GM23338 (cell line): ENCODE measurements at regions not wholly inside any gene's neighbourhood (a gene's known extent, or its start where the extent isn't known, plus 50 kb on each side); places are given as distances from the start of the nearest gene placed in this dataset.
A peak's percentile ranks its signal among the peaks of the same experiment; 100 is the strongest.

Experiments
- ATAC-seq: fragments of 200-7000 bp; cut with Tn5 transposase; 3 replicates; pipeline ENCODE4 v1.9.1; 2020
- DNase-seq: peaks from one replicate; pipeline ENCODE4 v3.0.0-alpha.2; 2015; ENCODE audit warnings: low spot score
- H2AFZ ChIP-seq: fragments of 200-600 bp; sonication (generic); 2 replicates; pipeline ENCODE4 v1.8.0; 2016; ENCODE audit warnings: antibody characterized with exemption, mild to moderate bottlenecking, moderate library complexity
- H3F3A ChIP-seq: fragments of 200-600 bp; sonication (generic); replicated peaks from 2 replicates; pipeline ENCODE4 v1.8.0; 2017; ENCODE audit warnings: antibody characterized with exemption, mixed run types, low read depth
- H3K27ac ChIP-seq: fragments of 200-600 bp; sonication (generic); 2 replicates; pipeline ENCODE4 v1.6.1; 2016; ENCODE audit warnings: low read depth
- H3K27me3 ChIP-seq: fragments of 200-600 bp; sonication (generic); 2 replicates; pipeline ENCODE4 v1.8.0; 2016; ENCODE audit warnings: mild to moderate bottlenecking, mixed run types, moderate library complexity; ENCODE audit not compliant: insufficient read depth
- H3K36me3 ChIP-seq: fragments of 200-600 bp; sonication (generic); 2 replicates; pipeline ENCODE4 v1.8.0; 2016; ENCODE audit warnings: mild to moderate bottlenecking; ENCODE audit not compliant: insufficient read depth
- H3K4me1 ChIP-seq: fragments of 200-600 bp; sonication (generic); 2 replicates; pipeline ENCODE4 v1.8.0; 2016; ENCODE audit warnings: mild to moderate bottlenecking, moderate library complexity; ENCODE audit not compliant: insufficient read depth
- H3K4me2 ChIP-seq: fragments of 200-600 bp; sonication (generic); 2 replicates; pipeline ENCODE4 v1.7.1; 2017; ENCODE audit warnings: mixed run types
- H3K4me3 ChIP-seq: fragments of 200-600 bp; sonication (generic); 2 replicates; pipeline ENCODE4 v1.6.1; 2016; ENCODE audit warnings: mixed run types
- H3K79me2 ChIP-seq: fragments of 200-600 bp; sonication (generic); replicated peaks from 2 replicates; pipeline ENCODE4 v1.8.0; 2017; ENCODE audit warnings: mild to moderate bottlenecking; ENCODE audit not compliant: insufficient read depth
- H3K9me2 ChIP-seq: fragments of 200-600 bp; sonication (generic); 2 replicates; pipeline ENCODE4 v1.8.0; 2017; ENCODE audit not compliant: insufficient read depth
- H4K20me1 ChIP-seq: fragments of 200-600 bp; sonication (generic); replicated peaks from 2 replicates; pipeline ENCODE4 v1.8.0; 2017; ENCODE audit warnings: mild to moderate bottlenecking; ENCODE audit not compliant: insufficient read depth
- H3K27ac Mint-ChIP-seq: 2 replicates; pipeline ENCODE4 v1.8.0; 2020; ENCODE audit warnings: inconsistent platforms, mild to moderate bottlenecking, moderate library complexity, mixed read lengths
- H3K27me3 Mint-ChIP-seq: 3 replicates; pipeline ENCODE4 v1.8.0; 2022; ENCODE audit warnings: low read depth, mild to moderate bottlenecking, moderate library complexity, mixed read lengths, inconsistent platforms; ENCODE audit not compliant: insufficient read depth, poor library complexity
- H3K36me3 Mint-ChIP-seq: 3 replicates; pipeline ENCODE4 v1.8.0; 2021; ENCODE audit warnings: low read depth, mild to moderate bottlenecking, inconsistent platforms, moderate library complexity, mixed read lengths
- H3K4me1 Mint-ChIP-seq: 3 replicates; pipeline ENCODE4 v1.8.0; 2020; ENCODE audit warnings: mild to moderate bottlenecking, inconsistent platforms, mixed read lengths
- H3K4me3 Mint-ChIP-seq: 3 replicates; pipeline ENCODE4 v1.8.0; 2021; ENCODE audit warnings: moderate library complexity, mild to moderate bottlenecking, inconsistent platforms, mixed read lengths
- H3K9me3 Mint-ChIP-seq: 3 replicates; pipeline ENCODE4 v1.8.0; 2020; ENCODE audit warnings: moderate library complexity, mild to moderate bottlenecking, inconsistent platforms, mixed read lengths
- CREB1 ChIP-seq: fragments of 250-450 bp; sonication (Bioruptor Pico); IDR thresholded peaks from 2 replicates; pipeline ENCODE4 v1.5.0; 2020; ENCODE audit warnings: low read depth, mild to moderate bottlenecking, moderate library complexity
- CTCF ChIP-seq, 2 experiments: fragments of 200-600 bp in 1 of 2; sonication (generic) in 1 of 2; conservative IDR thresholded peaks; 2 replicates each; pipeline versions ENCODE4 v1.5.1 to v1.6.1; 2016 to 2017; ENCODE audit warnings: antibody characterized with exemption in 2 of 2, low read depth in 2 of 2, mild to moderate bottlenecking in 2 of 2, moderate library complexity in 1 of 2
- EZH2 ChIP-seq: fragments of 200-600 bp; sonication (generic); IDR thresholded peaks from one replicate; pipeline ENCODE4 v1.8.0; 2017; ENCODE audit warnings: antibody characterized with exemption, mild to moderate bottlenecking, low read depth; ENCODE audit not compliant: unreplicated experiment
- EZH2phosphoT487 ChIP-seq: fragments of 200-600 bp; sonication (generic); IDR thresholded peaks from one replicate; pipeline ENCODE4 v1.8.1; 2018; ENCODE audit warnings: antibody characterized with exemption; ENCODE audit not compliant: unreplicated experiment
- JUNB ChIP-seq: IDR thresholded peaks from one replicate; pipeline ENCODE4 v1.6.1; 2016; ENCODE audit warnings: antibody characterized with exemption; ENCODE audit not compliant: unreplicated experiment
- NANOG ChIP-seq: IDR thresholded peaks from 2 replicates; pipeline ENCODE4 v1.6.1; 2016; ENCODE audit warnings: antibody characterized with exemption, borderline replicate concordance
- POLR2AphosphoS5 ChIP-seq: IDR thresholded peaks from 2 replicates; pipeline ENCODE4 v1.6.1; 2016; ENCODE audit warnings: antibody characterized with exemption, low read depth
- REST ChIP-seq: IDR thresholded peaks from one replicate; pipeline ENCODE4 v1.6.1; 2018; ENCODE audit warnings: antibody characterized with exemption; ENCODE audit not compliant: unreplicated experiment
- STAT1 ChIP-seq: IDR thresholded peaks from one replicate; pipeline ENCODE4 v1.6.1; 2016; ENCODE audit warnings: antibody characterized with exemption; ENCODE audit not compliant: unreplicated experiment
- ZNF114 ChIP-seq: fragments of 250-450 bp; sonication (Bioruptor Pico); IDR thresholded peaks from 2 replicates; pipeline ENCODE4 v1.5.0; 2020; ENCODE audit warnings: mild to moderate bottlenecking, moderate library complexity
- ZNF331 ChIP-seq: fragments of 250-450 bp; sonication (Bioruptor Pico); IDR thresholded peaks from 2 replicates; pipeline ENCODE4 v1.5.0; 2020; ENCODE audit warnings: low read depth, mild to moderate bottlenecking, moderate library complexity
- ZNF462 ChIP-seq: fragments of 250-450 bp; sonication (Bioruptor Pico); IDR thresholded peaks from 2 replicates; pipeline ENCODE4 v1.5.0; 2020; ENCODE audit warnings: mild to moderate bottlenecking, moderate library complexity

GRCh38 chr1:213423605-213424004 is 372.6 kb downstream of the RPS6KC1 start:
- Histone ChIP-seq H3K36me3 (no peaks in the 10 kb centered on the region), H3K27ac (no peak overlapping the region)
- ATAC-seq = no peak

GRCh38 chr1:213425376-213426030 is 374.5 kb downstream of the RPS6KC1 start:
- Histone ChIP-seq H3K4me2 (no peak overlapping the region), H3K4me1 (no peaks in the 10 kb centered on the region), H4K20me1 (no peaks in the 10 kb centered on the region), H3K9me2 (no peaks in the 10 kb centered on the region), H3K4me3 (no peak overlapping the region), H3K36me3 (no peaks in the 10 kb centered on the region), H3F3A (no peaks in the 10 kb centered on the region), H3K27me3 (no peaks in the 10 kb centered on the region), H3K79me2 (no peaks in the 10 kb centered on the region), H2AFZ (peak overlapping the region; percentile 63; the same call in 1 of the 2 replicates), H3K27ac (no peak overlapping the region)
- DNase-seq (no peak), ATAC-seq (no peak)
- H3K4me3 Mint-ChIP-seq = no peak overlapping the region
- no peaks in the 10 kb centered on the region for H3K36me3 Mint-ChIP-seq
- H3K27me3 Mint-ChIP-seq = no peaks in the 10 kb centered on the region
- no peaks in the 10 kb centered on the region for H3K9me3 Mint-ChIP-seq
- no peak overlapping the region for H3K27ac Mint-ChIP-seq
- H3K4me1 Mint-ChIP-seq = no peaks in the 10 kb centered on the region
- TF ChIP-seq EZH2 (no peak), JUNB (no peak), CTCF (conservative IDR thresholded peaks at IDR 0.05; ENCODE audit: low read depth in 2 of 2) (no peak), POLR2AphosphoS5 (no peak), CREB1 (CRISPR knock-in tag) (no peak), ZNF114 (CRISPR knock-in tag) (no peak), REST (no peak), STAT1 (no peak), ZNF462 (CRISPR knock-in tag) (no peak)

More at GRCh38 chr1:213423605-213424004, 372.6 kb downstream of the RPS6KC1 start:
- no peaks in the 10 kb centered on the region for H3K9me2 ChIP-seq
- Mint-ChIP-seq H3K36me3 (no peaks in the 10 kb centered on the region; the same call in 2 of the 3 replicates), H3K4me1 (no peaks in the 10 kb centered on the region), H3K27ac (no peak overlapping the region), H3K9me3 (peaks cover 3% of the 10 kb centered on the region; the same call in 1 of the 3 replicates), H3K27me3 (no peaks in the 10 kb centered on the region), H3K4me3 (no peak overlapping the region)
- no peak for DNase-seq
- no peaks in the 10 kb centered on the region for H3K4me1 ChIP-seq
- no peaks in the 10 kb centered on the region for H3K27me3 ChIP-seq
- H4K20me1 ChIP-seq = no peaks in the 10 kb centered on the region
- H3K4me2 ChIP-seq = no peak overlapping the region
- no peaks in the 10 kb centered on the region for H3K79me2 ChIP-seq
- H2AFZ ChIP-seq = peak overlapping the region; percentile 76; the same call in 1 of the 2 replicates
- TF ChIP-seq NANOG = no peak
- TF ChIP-seq ZNF331 (CRISPR knock-in tag) = no peak
- TF ChIP-seq EZH2phosphoT487 = no peak
- no peak overlapping the region for H3K4me3 ChIP-seq
- H3F3A ChIP-seq = no peaks in the 10 kb centered on the region
